ENCODE measurements at regions not wholly inside any gene's neighbourhood (a gene's known extent, or its start where the extent isn't known, plus 50 kb on each side); places are given as distances from the start of the nearest gene placed in this dataset.

- no peak for TF ChIP-seq CTCF (IDR thresholded peaks at IDR 0.05)
- TF ChIP-seq POLR2A (IDR thresholded peaks at IDR 0.05): no peak
Observed at GRCh38 chr21:15521644-15522001, 208.2 kb upstream of the USP25 start.

Data from prostate gland (tissue), 2 donors.